ENCODE measurements at regions not wholly inside any gene's neighbourhood (a gene's known extent, or its start where the extent isn't known, plus 50 kb on each side); places are given as distances from the start of the nearest gene placed in this dataset.
"Not testable (repeated sequence)": the region's sequence is repeated elsewhere in the genome, so short reads cannot be mapped to it uniquely, and the experiment has no call there.

- Histone ChIP-seq H2BK5ac (ENCODE audit: low read length) (no peak overlapping the region), H3K79me1 (ENCODE audit: low read length) (peaks cover 11% of the 10 kb centered on the region), H3K4me1 (ENCODE audit: control insufficient read depth, low read depth, low read length) (peaks cover 5% of the 10 kb centered on the region), H3K36me3 (ENCODE audit: control insufficient read depth, insufficient read depth, low read length) (no peaks in the 10 kb centered on the region), H2BK15ac (replicated peaks; ENCODE audit: low read depth) (no peak overlapping the region), H3K18ac (ENCODE audit: low read length) (no peak overlapping the region), H4K8ac (ENCODE audit: low read depth, low read length) (no peak overlapping the region), H3K27me3 (ENCODE audit: insufficient read depth, low read length, poor library complexity) (no peaks in the 10 kb centered on the region), H4K5ac (ENCODE audit: low read length) (no peak overlapping the region), H2BK120ac (ENCODE audit: low read depth, low read length) (no peak overlapping the region), H2AK5ac (ENCODE audit: low read length) (no peak overlapping the region), H3K23ac (ENCODE audit: low read length) (no peak overlapping the region), H3K9ac (ENCODE audit: low read length) (no peak overlapping the region), H3K27ac (ENCODE audit: low read depth, low read length) (no peak overlapping the region), H3K4me3 (ENCODE audit: low read length) (no peak overlapping the region), H3K79me2 (ENCODE audit: control insufficient read depth, insufficient read depth, low read length) (no peaks in the 10 kb centered on the region), H3K4ac (ENCODE audit: low read depth, low read length) (no peak overlapping the region), H3K56ac (ENCODE audit: low read length) (peak overlapping the region; percentile 42), H3K4me2 (ENCODE audit: low read length) (no peak overlapping the region)
- no CpG with 5 or more reads among the region's 18 CpGs for WGBS (ENCODE audit: extremely low coverage, insufficient coverage, low lambda C conversion rate)
- peak; percentile 34 for DNase-seq
Observed at GRCh38 chr16:85240982-85241924, 129.0 kb upstream of the CIBAR2 start.

DNA sequence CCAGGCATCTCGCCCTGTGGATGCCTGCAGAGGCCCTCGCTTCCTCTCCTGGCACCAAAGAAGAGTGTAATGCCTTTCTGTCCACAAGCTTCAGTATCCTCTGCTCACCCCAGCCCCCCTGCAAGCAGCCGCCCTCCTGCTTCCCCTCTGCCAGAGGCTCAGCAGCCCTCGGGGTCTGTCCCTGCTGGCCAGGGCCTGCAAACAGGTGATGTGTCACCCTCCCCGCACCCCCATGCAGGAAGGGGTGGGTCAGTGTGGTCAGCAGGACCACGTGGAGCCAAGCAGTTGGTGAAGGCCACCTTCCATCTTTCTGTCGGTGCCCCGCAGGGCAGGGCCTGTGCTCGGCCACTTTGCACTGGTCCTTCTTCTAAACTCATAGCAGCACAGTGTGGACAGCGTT lies 129.9 kb upstream of the CIBAR2 start:
- Histone ChIP-seq H3K4ac (ENCODE audit: low read depth, low read length) (no peak overlapping the region), H3K4me1 (ENCODE audit: control insufficient read depth, low read depth, low read length) (peaks cover 5% of the 10 kb centered on the region), H3K79me1 (ENCODE audit: low read length) (peaks cover 11% of the 10 kb centered on the region), H3K4me3 (ENCODE audit: low read length) (no peak overlapping the region), H4K5ac (ENCODE audit: low read length) (no peak overlapping the region), H2BK120ac (ENCODE audit: low read depth, low read length) (no peak overlapping the region), H4K8ac (ENCODE audit: low read depth, low read length) (no peak overlapping the region), H3K23ac (ENCODE audit: low read length) (no peak overlapping the region), H3K9ac (ENCODE audit: low read length) (no peak overlapping the region), H2BK15ac (replicated peaks; ENCODE audit: low read depth) (no peak overlapping the region), H3K56ac (ENCODE audit: low read length) (no peak overlapping the region), H2AK5ac (ENCODE audit: low read length) (no peak overlapping the region), H3K79me2 (ENCODE audit: control insufficient read depth, insufficient read depth, low read length) (no peaks in the 10 kb centered on the region), H3K27me3 (ENCODE audit: insufficient read depth, low read length, poor library complexity) (no peaks in the 10 kb centered on the region), H3K36me3 (ENCODE audit: control insufficient read depth, insufficient read depth, low read length) (no peaks in the 10 kb centered on the region), H2BK5ac (ENCODE audit: low read length) (no peak overlapping the region), H3K18ac (ENCODE audit: low read length) (no peak overlapping the region), H3K4me2 (ENCODE audit: low read length) (no peak overlapping the region), H3K27ac (ENCODE audit: low read depth, low read length) (no peak overlapping the region)
- WGBS (ENCODE audit: extremely low coverage, insufficient coverage, low lambda C conversion rate), result no CpG with 5 or more reads among the region's 10 CpGs
- DNase-seq, result no peak

GRCh38 chr16:85243308-85243707 lies 131.0 kb upstream of the CIBAR2 start:
- peaks cover 1% of the 10 kb centered on the region for H3K4me1 ChIP-seq (ENCODE audit: control insufficient read depth, low read depth, low read length)
- no peak overlapping the region for H3K56ac ChIP-seq (ENCODE audit: low read length)
- H4K5ac ChIP-seq (ENCODE audit: low read length), result no peak overlapping the region
- no peak overlapping the region for H2BK120ac ChIP-seq (ENCODE audit: low read depth, low read length)
- H3K4me3 ChIP-seq (ENCODE audit: low read length), result no peak overlapping the region
- no peak overlapping the region for H2AK5ac ChIP-seq (ENCODE audit: low read length)
- H3K4me2 ChIP-seq (ENCODE audit: low read length), result no peak overlapping the region
- no peak overlapping the region for H2BK5ac ChIP-seq (ENCODE audit: low read length)
- H3K4ac ChIP-seq (ENCODE audit: low read depth, low read length), result no peak overlapping the region
- no peak overlapping the region for H3K9ac ChIP-seq (ENCODE audit: low read length)
- no peak overlapping the region for H3K27ac ChIP-seq (ENCODE audit: low read depth, low read length)
- no peak overlapping the region for H3K18ac ChIP-seq (ENCODE audit: low read length)
- H3K79me2 ChIP-seq (ENCODE audit: control insufficient read depth, insufficient read depth, low read length), result no peaks in the 10 kb centered on the region
- peak overlapping the region; percentile 66 for H3K23ac ChIP-seq (ENCODE audit: low read length)
- H3K36me3 ChIP-seq (ENCODE audit: control insufficient read depth, insufficient read depth, low read length), result no peaks in the 10 kb centered on the region
- peaks cover 11% of the 10 kb centered on the region for H3K79me1 ChIP-seq (ENCODE audit: low read length)
- no peak for DNase-seq
- H3K27me3 ChIP-seq (ENCODE audit: insufficient read depth, low read length, poor library complexity), result no peaks in the 10 kb centered on the region
- H2BK15ac ChIP-seq (replicated peaks; ENCODE audit: low read depth), result no peak overlapping the region
- no peak overlapping the region for H4K8ac ChIP-seq (ENCODE audit: low read depth, low read length)
- no CpG with 5 or more reads among the region's 12 CpGs for WGBS (ENCODE audit: extremely low coverage, insufficient coverage, low lambda C conversion rate)

DNA sequence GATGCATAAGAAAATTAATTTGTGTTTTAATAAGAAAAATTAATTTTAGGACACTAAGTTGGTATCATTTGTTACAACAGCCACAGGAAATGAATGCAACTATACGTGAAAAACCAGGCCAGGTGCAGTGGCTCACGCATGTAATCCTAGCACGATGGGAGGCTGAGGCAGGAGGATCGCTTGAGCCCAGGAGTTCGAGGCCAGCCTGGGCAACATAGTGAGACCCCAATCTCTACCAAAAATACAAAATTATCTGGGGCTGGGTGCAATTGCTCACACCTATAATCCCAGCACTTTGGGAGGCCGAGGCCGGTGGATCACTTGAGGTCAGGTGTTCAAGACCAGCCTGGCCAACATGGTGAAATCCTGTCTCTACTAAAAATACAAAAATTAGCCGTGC lies 132.2 kb upstream of the CIBAR2 start:
- WGBS (ENCODE audit: extremely low coverage, insufficient coverage, low lambda C conversion rate), result no CpG with 5 or more reads among the region's 8 CpGs
- not testable (repeated sequence) for DNase-seq; H4K5ac ChIP-seq (ENCODE audit: low read length); H2BK5ac ChIP-seq (ENCODE audit: low read length); H3K18ac ChIP-seq (ENCODE audit: low read length); H3K9ac ChIP-seq (ENCODE audit: low read length); H3K36me3 ChIP-seq (ENCODE audit: control insufficient read depth, insufficient read depth, low read length); H3K27me3 ChIP-seq (ENCODE audit: insufficient read depth, low read length, poor library complexity); H3K4me2 ChIP-seq (ENCODE audit: low read length); H3K79me2 ChIP-seq (ENCODE audit: control insufficient read depth, insufficient read depth, low read length); H3K79me1 ChIP-seq (ENCODE audit: low read length); H3K23ac ChIP-seq (ENCODE audit: low read length); H3K4ac ChIP-seq (ENCODE audit: low read depth, low read length); H2BK15ac ChIP-seq (replicated peaks; ENCODE audit: low read depth); H3K56ac ChIP-seq (ENCODE audit: low read length); H2BK120ac ChIP-seq (ENCODE audit: low read depth, low read length); H3K27ac ChIP-seq (ENCODE audit: low read depth, low read length); H3K4me3 ChIP-seq (ENCODE audit: low read length); H2AK5ac ChIP-seq (ENCODE audit: low read length); H3K4me1 ChIP-seq (ENCODE audit: control insufficient read depth, low read depth, low read length); H4K8ac ChIP-seq (ENCODE audit: low read depth, low read length)

DNA sequence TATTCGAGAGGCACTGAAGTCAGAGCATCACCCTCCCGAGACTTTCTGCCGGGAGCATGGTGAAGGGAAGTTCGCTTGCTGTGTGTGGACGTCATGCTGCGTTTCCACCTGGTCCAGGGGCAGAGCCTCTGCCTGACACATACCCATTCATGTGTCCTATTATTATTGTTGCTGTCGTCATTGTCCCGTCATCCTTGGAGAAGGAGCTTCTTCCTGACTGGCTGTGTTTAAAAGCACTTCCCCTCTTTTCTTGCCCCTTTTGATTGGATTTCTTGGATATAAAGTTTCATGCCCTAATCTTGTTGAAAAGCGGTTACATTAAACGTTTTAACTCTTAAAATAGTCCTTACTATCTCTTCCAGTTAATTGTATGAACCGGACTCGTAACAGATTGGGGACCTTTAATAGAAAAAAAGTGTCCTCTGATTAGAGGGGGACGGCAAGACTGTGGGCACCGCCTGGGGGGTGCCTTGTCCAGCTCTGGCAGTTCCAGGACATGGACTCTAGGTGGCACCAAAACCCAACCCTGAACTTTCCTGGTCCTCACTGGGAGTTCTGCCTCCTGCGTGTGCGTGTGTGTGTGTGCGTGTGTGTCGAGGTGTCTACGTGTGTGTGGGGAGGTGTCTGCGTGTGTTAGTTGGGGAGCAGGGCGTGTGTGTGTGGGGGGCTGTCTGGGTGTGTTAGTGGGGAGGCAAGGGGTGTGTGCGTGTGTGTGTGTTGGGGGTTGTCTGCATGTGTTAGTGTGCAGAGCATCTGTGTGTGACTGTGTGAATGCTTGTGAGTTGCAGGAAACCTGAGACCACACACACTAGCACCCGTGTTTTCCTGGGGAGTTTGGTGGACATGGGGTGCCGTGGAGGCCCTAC lies 133.3 kb upstream of the CIBAR2 start:
- Histone ChIP-seq H3K4me2 (ENCODE audit: low read length) (no peak overlapping the region), H3K27me3 (ENCODE audit: insufficient read depth, low read length, poor library complexity) (no peaks in the 10 kb centered on the region), H3K9ac (ENCODE audit: low read length) (no peak overlapping the region), H3K56ac (ENCODE audit: low read length) (peak overlapping the region; percentile 22), H4K8ac (ENCODE audit: low read depth, low read length) (no peak overlapping the region), H3K4me3 (ENCODE audit: low read length) (no peak overlapping the region), H3K18ac (ENCODE audit: low read length) (no peak overlapping the region), H2BK15ac (replicated peaks; ENCODE audit: low read depth) (no peak overlapping the region), H3K23ac (ENCODE audit: low read length) (no peak overlapping the region), H3K79me2 (ENCODE audit: control insufficient read depth, insufficient read depth, low read length) (no peaks in the 10 kb centered on the region), H3K27ac (ENCODE audit: low read depth, low read length) (no peak overlapping the region), H3K79me1 (ENCODE audit: low read length) (peaks cover 9% of the 10 kb centered on the region), H2BK120ac (ENCODE audit: low read depth, low read length) (no peak overlapping the region), H3K4me1 (ENCODE audit: control insufficient read depth, low read depth, low read length) (peaks cover 1% of the 10 kb centered on the region), H2BK5ac (ENCODE audit: low read length) (no peak overlapping the region), H3K36me3 (ENCODE audit: control insufficient read depth, insufficient read depth, low read length) (no peaks in the 10 kb centered on the region), H2AK5ac (ENCODE audit: low read length) (no peak overlapping the region), H4K5ac (ENCODE audit: low read length) (no peak overlapping the region), H3K4ac (ENCODE audit: low read depth, low read length) (no peak overlapping the region)
- no CpG with 5 or more reads among the region's 24 CpGs for WGBS (ENCODE audit: extremely low coverage, insufficient coverage, low lambda C conversion rate)
- DNase-seq, result peak; percentile 79

Measured in mesendoderm (in vitro differentiated cells).